Lower leg skin (tissue), 4 donors: ENCODE measurements at regions not wholly inside any gene's neighbourhood (a gene's known extent, or its start where the extent isn't known, plus 50 kb on each side); places are given as distances from the start of the nearest gene placed in this dataset.

Source experiments
- DNase-seq, 2 donors: peaks; one replicate each; pipeline ENCODE4 v3.0.0-alpha.2; 2019; ENCODE audit warnings: low spot score in 2 of 2
- H3K4me3 ChIP-seq: fragments of 200-600 bp; sonication (generic); 2 replicates; pipeline ENCODE4 v1.5.1; 2017; ENCODE audit warnings: mild to moderate bottlenecking, low read depth; ENCODE audit not compliant: poor library complexity, severe bottlenecking
- CTCF ChIP-seq, 3 donors: fragments of 450-650 bp; IDR thresholded peaks; one replicate each; pipeline ENCODE4 v1.5.1; 2016; ENCODE audit warnings: antibody characterized with exemption in 3 of 3, mild to moderate bottlenecking in 3 of 3, moderate library complexity in 2 of 3
- POLR2A ChIP-seq, 2 donors: fragments of 450-650 bp; IDR thresholded peaks; one replicate each; pipeline ENCODE4 v1.6.1; 2016 to 2017; ENCODE audit warnings: antibody characterized with exemption in 2 of 2, mild to moderate bottlenecking in 1 of 2, moderate library complexity in 1 of 2
- WGBS, 2 donors: methylation state at CpG; one replicate each; pipeline ENCODE4 v1.1.5; 2018; 5-methylcytosine and 5-hydroxymethylcytosine counted together
- intact Hi-C: fragments of 100-400 bp; cut with DNase I; formaldehyde crosslinking; loops from one replicate; pipeline ENCODE4 v1.15.0; 2023; ENCODE audit warnings: low total_unique reads

- intact Hi-C loops = no loop called here
- no peak for TF ChIP-seq POLR2A (IDR thresholded peaks at IDR 0.05)
- TF ChIP-seq CTCF (IDR thresholded peaks at IDR 0.05) = no peak
- H3K4me3 ChIP-seq = no peak overlapping the region
- WGBS, 2 donors = 37 to 39% methylated on average over 2 of the region's 2 CpGs
- no peak for DNase-seq
These were observed 64.0 kb upstream of the CERS6 start for GRCh38 chr2:168392024-168392423.

- DNase-seq = no peak
- WGBS, 2 donors = 95 to 96% methylated on average over 4 of the region's 4 CpGs
These were observed 63.3 kb upstream of the CERS6 start for GRCh38 chr2:168392797-168393196.

GRCh38 chr2:168394262-168394661 lies 61.8 kb upstream of the CERS6 start:
- TF ChIP-seq CTCF (IDR thresholded peaks at IDR 0.05) (no peak), POLR2A (IDR thresholded peaks at IDR 0.05) (no peak)
- H3K4me3 ChIP-seq = no peak overlapping the region

More at GRCh38 chr2:168392797-168393196, 63.3 kb upstream of the CERS6 start:
- intact Hi-C loops = no loop called here
- TF ChIP-seq POLR2A (IDR thresholded peaks at IDR 0.05) (no peak), CTCF (IDR thresholded peaks at IDR 0.05) (no peak)
- no peak overlapping the region for H3K4me3 ChIP-seq

GRCh38 chr2:168396131-168396530 lies 59.9 kb upstream of the CERS6 start:
- intact Hi-C loops = no loop called here
- WGBS, 2 donors = 59 to 60% methylated on average over 2 of the region's 2 CpGs

More at GRCh38 chr2:168394262-168394661, 61.8 kb upstream of the CERS6 start:
- no peak for DNase-seq
- intact Hi-C loops = no loop called here

GRCh38 chr2:168397629-168398028 lies 58.4 kb upstream of the CERS6 start:
- intact Hi-C loops = no loop called here
- TF ChIP-seq POLR2A (IDR thresholded peaks at IDR 0.05) (no peak), CTCF (IDR thresholded peaks at IDR 0.05) (no peak)
- H3K4me3 ChIP-seq = no peak overlapping the region
- 58 to 60% methylated on average over 2 of the region's 2 CpGs for WGBS, 2 donors
- no peak for DNase-seq

More at GRCh38 chr2:168396131-168396530, 59.9 kb upstream of the CERS6 start:
- no peak for TF ChIP-seq CTCF (IDR thresholded peaks at IDR 0.05)
- no peak for TF ChIP-seq POLR2A (IDR thresholded peaks at IDR 0.05)
- no peak for DNase-seq
- no peak overlapping the region for H3K4me3 ChIP-seq

- intact Hi-C loops = no loop called here
- H3K4me3 ChIP-seq = no peak overlapping the region
- no peak for DNase-seq
- 77 to 87% methylated on average over 3 to 4 of the region's 4 CpGs for WGBS, 2 donors
- TF ChIP-seq POLR2A (IDR thresholded peaks at IDR 0.05) = no peak
- TF ChIP-seq CTCF (IDR thresholded peaks at IDR 0.05) = no peak
These were observed 55.0 kb upstream of the CERS6 start for GRCh38 chr2:168401048-168401556.
